Body of pancreas (tissue), 4 donors: ENCODE measurements at regions not wholly inside any gene's neighbourhood (a gene's known extent, or its start where the extent isn't known, plus 50 kb on each side); places are given as distances from the start of the nearest gene placed in this dataset.

Experiments used
- ATAC-seq: fragments of 150-250 bp; one replicate; pipeline ENCODE4 v1.9.1; 2016
- DNase-seq, 4 donors: peaks; one replicate each; pipeline ENCODE4 v3.0.0-alpha.2; 2019
- H3K27ac ChIP-seq, 4 donors: fragments of 200-600 bp; sonication (generic); 1 replicate in 3 of 4; 2 replicates in 1 of 4; pipeline versions ENCODE4 v1.5.1 to v1.6.1; 2016 to 2019; ENCODE audit warnings: mild to moderate bottlenecking in 1 of 4, mixed read lengths in 1 of 4, moderate library complexity in 1 of 4
- H3K27me3 ChIP-seq, 2 donors: fragments of 200-600 bp; sonication (generic); one replicate each; pipeline ENCODE4 v1.6.0; 2016; ENCODE audit warnings: mild to moderate bottlenecking in 1 of 2
- H3K36me3 ChIP-seq, 2 donors: fragments of 200-600 bp; sonication (generic); replicated peaks in 1 of 2; 2 replicates each; pipeline ENCODE4 v1.5.1; 2016; ENCODE audit warnings: low read depth in 2 of 2; ENCODE audit not compliant: insufficient read depth in 1 of 2
- H3K4me1 ChIP-seq: fragments of 200-600 bp; sonication (generic); one replicate; pipeline ENCODE4 v1.6.0; 2016
- H3K4me3 ChIP-seq, 2 donors: fragments of 200-600 bp; sonication (generic); 1 replicate in 1 of 2; 2 replicates in 1 of 2; pipeline ENCODE4 v1.5.1; 2016 to 2019
- H3K9me3 ChIP-seq, 3 donors: fragments of 200-600 bp; sonication (generic); 1 replicate in 2 of 3; 2 replicates in 1 of 3; pipeline ENCODE4 v1.5.1; 2016
- CTCF ChIP-seq, 7 experiments: fragments of 450-650 bp in 4 of 7; fragments of 200-600 bp in 3 of 7; sonication (generic) in 3 of 7; IDR thresholded peaks; one replicate each; pipeline ENCODE4 v1.5.1; 2016 to 2019; ENCODE audit warnings: antibody characterized with exemption in 7 of 7
- POLR2A ChIP-seq, 3 donors: fragments of 450-650 bp; IDR thresholded peaks; one replicate each; pipeline ENCODE4 v1.6.1; 2016; ENCODE audit warnings: antibody characterized with exemption in 3 of 3, mild to moderate bottlenecking in 2 of 3
- WGBS, 2 donors: methylation state at CpG; one replicate each; pipeline ENCODE4 v1.1.5; 2017; 5-methylcytosine and 5-hydroxymethylcytosine counted together
- intact Hi-C: fragments of 100-400 bp; cut with DNase I; formaldehyde crosslinking; loops from one replicate; pipeline ENCODE4 v1.15.1; 2023

DNA sequence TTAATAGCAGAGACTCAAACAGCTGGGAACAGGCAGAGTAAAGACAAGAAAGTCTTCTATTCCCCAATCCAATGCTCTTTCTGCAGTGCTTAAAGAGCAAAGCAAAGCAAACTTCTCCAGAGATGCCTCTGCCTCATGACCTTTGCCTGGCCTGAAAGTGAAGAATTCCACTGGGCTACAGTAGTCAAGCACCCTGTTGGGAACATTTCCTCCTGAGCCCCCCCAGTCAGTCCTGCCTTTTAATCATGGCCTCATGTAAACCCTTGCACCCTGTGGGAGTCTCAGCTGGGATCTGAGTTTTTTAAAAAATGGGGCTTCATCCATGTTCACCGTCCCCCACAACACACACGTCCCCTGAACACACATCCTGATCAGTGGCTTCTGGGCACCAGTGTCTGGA is 62.7 kb upstream of the TSPAN11 start:
- ATAC-seq (no peak), DNase-seq (no peak)
- Histone ChIP-seq H3K4me3 (no peak overlapping the region), H3K9me3 (no peaks in the 10 kb centered on the region), H3K27me3 (no peaks in the 10 kb centered on the region), H3K36me3 (no peaks in the 10 kb centered on the region), H3K4me1 (no peaks in the 10 kb centered on the region), H3K27ac (no peak overlapping the region)
- TF ChIP-seq POLR2A (IDR thresholded peaks at IDR 0.05) (no peak), CTCF (IDR thresholded peaks at IDR 0.05) (no peak)
- WGBS, 2 donors: 74 to 79% methylated on average over 2 of the region's 2 CpGs
- intact Hi-C loops: no loop called here

DNA sequence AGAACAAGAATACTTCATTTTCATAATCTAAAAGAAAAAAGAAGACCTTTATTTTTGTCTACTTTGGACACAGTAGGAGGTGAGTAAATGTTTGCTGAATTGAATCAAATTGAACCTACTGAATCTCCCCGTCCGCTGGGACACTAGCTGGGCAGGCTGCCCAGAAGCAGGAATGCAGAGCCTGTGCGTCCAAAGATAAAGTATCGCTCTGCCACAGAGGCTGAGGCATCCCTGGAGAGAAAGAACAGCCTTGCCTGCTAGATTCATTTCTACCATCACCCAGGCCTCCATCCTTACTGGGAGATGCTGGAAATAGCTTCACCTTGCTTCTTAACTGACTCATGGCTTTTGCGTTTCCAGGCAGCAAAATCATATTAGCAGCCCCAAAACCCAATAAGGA is 64.1 kb upstream of the TSPAN11 start:
- H3K9me3 ChIP-seq: no peaks in the 10 kb centered on the region
- H3K36me3 ChIP-seq: no peaks in the 10 kb centered on the region
- ATAC-seq: no peak
- H3K4me3 ChIP-seq: no peak overlapping the region
- H3K27ac ChIP-seq: no peak overlapping the region
- no peaks in the 10 kb centered on the region for H3K27me3 ChIP-seq
- no peak for DNase-seq
- no peaks in the 10 kb centered on the region for H3K4me1 ChIP-seq
- 25 to 30% methylated on average over 5 of the region's 5 CpGs for WGBS, 2 donors
- TF ChIP-seq CTCF (IDR thresholded peaks at IDR 0.05): no peak
- TF ChIP-seq POLR2A (IDR thresholded peaks at IDR 0.05): no peak
- intact Hi-C loops: no loop called here

DNA sequence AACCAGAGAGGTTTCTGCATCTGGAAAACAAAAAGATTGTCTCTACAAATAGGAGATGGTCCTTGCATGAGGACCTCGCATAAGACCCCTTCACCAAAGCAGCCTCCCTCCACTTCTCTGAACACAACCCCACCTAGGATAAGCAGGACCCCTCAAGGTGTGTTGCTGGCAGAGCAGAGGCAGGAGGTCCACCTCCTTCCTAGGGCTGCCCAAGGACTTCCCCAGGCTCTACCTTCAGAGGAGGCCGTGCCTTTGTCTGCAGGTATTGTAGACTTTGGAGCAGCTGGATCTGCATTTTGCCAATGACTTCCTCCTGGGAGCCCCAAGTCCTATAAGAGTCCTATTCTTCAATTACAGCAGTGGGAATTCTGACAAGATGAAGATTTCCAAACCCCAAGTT is 67.3 kb upstream of the TSPAN11 start:
- ATAC-seq (no peak), DNase-seq (no peak)
- H3K9me3 ChIP-seq: no peaks in the 10 kb centered on the region
- intact Hi-C loops: loop anchor here (10.0 kb wide), 1 partner anchor 376 kb away; no protein-coding TSS in a partner anchor
- 80 to 98% methylated on average over 1 to 2 of the region's 2 CpGs for WGBS, 2 donors
- no peaks in the 10 kb centered on the region for H3K27me3 ChIP-seq
- H3K4me1 ChIP-seq: no peaks in the 10 kb centered on the region
- TF ChIP-seq POLR2A (IDR thresholded peaks at IDR 0.05): no peak
- no peak for TF ChIP-seq CTCF (IDR thresholded peaks at IDR 0.05)
- H3K4me3 ChIP-seq: no peak overlapping the region
- H3K27ac ChIP-seq: no peak overlapping the region
- H3K36me3 ChIP-seq: no peaks in the 10 kb centered on the region

DNA sequence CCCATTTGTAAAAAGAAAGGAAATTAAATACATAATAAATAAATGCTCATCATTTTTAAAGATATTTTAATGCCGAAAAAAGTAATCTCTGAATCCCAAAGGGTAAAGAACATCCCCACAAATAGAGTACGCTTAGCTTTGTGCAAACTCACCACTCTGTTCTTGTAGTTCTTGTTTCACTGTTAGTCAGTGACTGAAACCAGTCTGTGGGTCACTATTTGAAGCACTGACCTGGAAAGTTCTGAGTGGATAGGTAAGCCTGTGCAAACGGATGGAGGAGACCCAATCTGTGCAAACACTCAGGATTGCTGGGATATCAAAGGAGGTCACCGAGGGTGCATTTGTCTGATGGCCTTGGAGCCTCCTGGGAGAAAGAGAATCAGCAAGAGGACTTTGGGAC is 68.1 kb upstream of the TSPAN11 start:
- intact Hi-C loops: loop anchor here (10.0 kb wide), 1 partner anchor 376 kb away; no protein-coding TSS in a partner anchor
- 46 to 53% methylated on average over 4 of the region's 4 CpGs for WGBS, 2 donors
- TF ChIP-seq POLR2A (IDR thresholded peaks at IDR 0.05) (no peak), CTCF (IDR thresholded peaks at IDR 0.05) (no peak)

GRCh38 chr12:30853561-30854133 is 72.9 kb upstream of the TSPAN11 start:
- no peaks in the 10 kb centered on the region for H3K9me3 ChIP-seq
- no peaks in the 10 kb centered on the region for H3K36me3 ChIP-seq
- intact Hi-C loops: loop anchor here (10.0 kb wide), 1 partner anchor 381 kb away; no protein-coding TSS in a partner anchor
- ATAC-seq (no peak), DNase-seq (no peak)
- H3K4me3 ChIP-seq: no peak overlapping the region
- H3K4me1 ChIP-seq: peaks cover 7% of the 10 kb centered on the region
- no peak overlapping the region for H3K27ac ChIP-seq
- WGBS, 2 donors: 76 to 84% methylated on average over 10 to 20 of the region's 20 CpGs
- no peaks in the 10 kb centered on the region for H3K27me3 ChIP-seq
- TF ChIP-seq POLR2A (IDR thresholded peaks at IDR 0.05): no peak
- TF ChIP-seq CTCF (IDR thresholded peaks at IDR 0.05): no peak

More for the DNA sequence above, 68.1 kb upstream of the TSPAN11 start:
- no peaks in the 10 kb centered on the region for H3K9me3 ChIP-seq
- no peaks in the 10 kb centered on the region for H3K27me3 ChIP-seq
- no peaks in the 10 kb centered on the region for H3K36me3 ChIP-seq
- no peak overlapping the region for H3K4me3 ChIP-seq
- no peak overlapping the region for H3K27ac ChIP-seq
- H3K4me1 ChIP-seq: no peaks in the 10 kb centered on the region
- DNase-seq (no peak), ATAC-seq (no peak)
